ENCODE measurements at regions not wholly inside any gene's neighbourhood (a gene's known extent, or its start where the extent isn't known, plus 50 kb on each side); places are given as distances from the start of the nearest gene placed in this dataset.

DNA sequence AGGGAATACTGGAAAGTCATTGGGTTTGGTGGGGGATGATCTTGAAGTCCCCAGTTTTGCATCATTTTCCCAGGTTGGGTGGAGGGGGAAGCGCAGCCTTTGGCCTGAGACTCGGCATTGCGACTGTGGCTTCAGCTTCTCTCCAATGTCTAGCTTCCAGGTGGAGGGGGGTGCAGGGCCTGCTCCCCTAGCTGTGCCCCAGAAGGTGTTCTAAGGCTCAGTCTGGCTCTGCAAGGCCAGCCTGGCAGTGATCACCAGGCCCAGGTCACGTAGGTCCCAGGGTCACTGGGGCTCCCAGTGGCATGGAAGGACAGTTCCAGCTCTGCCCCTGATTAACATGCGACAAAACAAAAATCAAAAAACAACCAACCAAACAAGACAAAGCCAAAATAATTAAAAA lies 56.9 kb upstream of the HAAO start:
- Histone ChIP-seq H2AFZ (no peak overlapping the region), H4K20me1 (ENCODE audit: insufficient read depth) (no peaks in the 10 kb centered on the region), H3K36me3 (ENCODE audit: low read depth) (no peaks in the 10 kb centered on the region), H3K4me2 (no peak overlapping the region), H3K4me1 (replicated peaks; ENCODE audit: insufficient read depth) (no peaks in the 10 kb centered on the region), H3K27me3 (ENCODE audit: insufficient read depth, low read depth) (no peaks in the 10 kb centered on the region), H3K79me2 (ENCODE audit: low read depth) (no peaks in the 10 kb centered on the region), H3K4me3 (no peak overlapping the region), H3K27ac (no peak overlapping the region), H3K9me2 (ENCODE audit: insufficient read depth) (no peaks in the 10 kb centered on the region), H3F3A (ENCODE audit: insufficient read depth, low read depth) (no peaks in the 10 kb centered on the region), H3K9me3 (ENCODE audit: insufficient read depth, low read depth) (no peaks in the 10 kb centered on the region)
- DNase-seq: no peak
- BruUV-seq (replicated peaks): no TSS peak
- CTCF ChIA-PET: no interaction called here
- intact Hi-C loops (cut with micrococcal nuclease; ENCODE audit: unreplicated experiment): no loop called here
- POLR2A ChIA-PET (ENCODE audit: unreplicated experiment): no interaction called here
- TF ChIP-seq EZH2 (IDR thresholded peaks at IDR 0.05; ENCODE audit: low read depth) (no peak), CTCF (conservative IDR thresholded peaks at IDR 0.05) (no peak)

- intact Hi-C loops (cut with micrococcal nuclease; ENCODE audit: unreplicated experiment): no loop called here
- Histone ChIP-seq H3K9me2 (ENCODE audit: insufficient read depth) (no peaks in the 10 kb centered on the region), H3K4me1 (replicated peaks; ENCODE audit: insufficient read depth) (no peaks in the 10 kb centered on the region), H3K79me2 (ENCODE audit: low read depth) (no peaks in the 10 kb centered on the region), H3K27ac (no peak overlapping the region), H3K4me3 (no peak overlapping the region), H2AFZ (no peak overlapping the region), H3K36me3 (ENCODE audit: low read depth) (no peaks in the 10 kb centered on the region), H3F3A (ENCODE audit: insufficient read depth, low read depth) (no peaks in the 10 kb centered on the region), H3K9me3 (ENCODE audit: insufficient read depth, low read depth) (no peaks in the 10 kb centered on the region), H3K27me3 (ENCODE audit: insufficient read depth, low read depth) (no peaks in the 10 kb centered on the region), H4K20me1 (ENCODE audit: insufficient read depth) (no peaks in the 10 kb centered on the region), H3K4me2 (no peak overlapping the region)
- BruUV-seq (replicated peaks): no TSS peak
- no peak for TF ChIP-seq CTCF (conservative IDR thresholded peaks at IDR 0.05)
- no peak for TF ChIP-seq EZH2 (IDR thresholded peaks at IDR 0.05; ENCODE audit: low read depth)
- ChIA-PET POLR2A (ENCODE audit: unreplicated experiment) (no interaction called here), CTCF (no interaction called here)
- DNase-seq: no peak
These were observed 56.4 kb upstream of the HAAO start for GRCh38 chr2:42848726-42849290.

- no peak overlapping the region for H3K4me3 ChIP-seq
- H3K4me1 ChIP-seq (replicated peaks; ENCODE audit: insufficient read depth): no peaks in the 10 kb centered on the region
- TF ChIP-seq CTCF (conservative IDR thresholded peaks at IDR 0.05) (no peak), EZH2 (IDR thresholded peaks at IDR 0.05; ENCODE audit: low read depth) (no peak)
- no peaks in the 10 kb centered on the region for H3K9me3 ChIP-seq (ENCODE audit: insufficient read depth, low read depth)
- DNase-seq: no peak
- BruUV-seq (replicated peaks): no TSS peak
- H3K27me3 ChIP-seq (ENCODE audit: insufficient read depth, low read depth): no peaks in the 10 kb centered on the region
- H3F3A ChIP-seq (ENCODE audit: insufficient read depth, low read depth): no peaks in the 10 kb centered on the region
- H3K36me3 ChIP-seq (ENCODE audit: low read depth): no peaks in the 10 kb centered on the region
- H4K20me1 ChIP-seq (ENCODE audit: insufficient read depth): no peaks in the 10 kb centered on the region
- CTCF ChIA-PET: no interaction called here
- no peaks in the 10 kb centered on the region for H3K9me2 ChIP-seq (ENCODE audit: insufficient read depth)
- POLR2A ChIA-PET (ENCODE audit: unreplicated experiment): interaction anchor here (0.6 kb wide), 1 partner anchor 321 kb away, joined by 4 read pairs; no protein-coding TSS in a partner anchor
- no peak overlapping the region for H3K4me2 ChIP-seq
- H3K27ac ChIP-seq: no peak overlapping the region
- no peak overlapping the region for H2AFZ ChIP-seq
- intact Hi-C loops (cut with micrococcal nuclease; ENCODE audit: unreplicated experiment): no loop called here
- no peaks in the 10 kb centered on the region for H3K79me2 ChIP-seq (ENCODE audit: low read depth)
These were observed 55.9 kb upstream of the HAAO start for GRCh38 chr2:42848265-42848664.

Measured in PC-9 (cell line).